Spleen (tissue), 11 donors: ENCODE measurements at regions not wholly inside any gene's neighbourhood (a gene's known extent, or its start where the extent isn't known, plus 50 kb on each side); places are given as distances from the start of the nearest gene placed in this dataset.

Experiments used
- DNase-seq: peaks from one replicate; pipeline ENCODE4 v3.0.0-alpha.2; 2020
- H3K27ac ChIP-seq, 8 donors: fragments of 200-600 bp; sonication (generic) in 7 of 8; 1 replicate in 4 of 8; 2 replicates in 4 of 8; pipeline versions ENCODE4 v1.5.0 to v1.8.0; 2016 to 2021; ENCODE audit warnings: inconsistent platforms in 4 of 8, mild to moderate bottlenecking in 4 of 8, moderate library complexity in 1 of 8
- H3K27me3 ChIP-seq, 7 donors: fragments of 200-600 bp; sonication (generic) in 6 of 7; replicated peaks in 1 of 7; 1 replicate in 4 of 7; 2 replicates in 3 of 7; pipeline versions ENCODE4 v1.5.0 to v1.8.0; 2016 to 2021; ENCODE audit warnings: inconsistent platforms in 3 of 7, mild to moderate bottlenecking in 1 of 7
- H3K36me3 ChIP-seq, 6 donors: fragments of 200-600 bp; sonication (generic) in 5 of 6; 1 replicate in 4 of 6; 2 replicates in 2 of 6; pipeline versions ENCODE4 v1.5.0 to v1.8.0; 2016 to 2021; ENCODE audit warnings: inconsistent platforms in 2 of 6
- H3K4me1 ChIP-seq, 6 donors: fragments of 200-600 bp; sonication (generic) in 5 of 6; 1 replicate in 3 of 6; 2 replicates in 3 of 6; pipeline versions ENCODE4 v1.5.0 to v1.8.0; 2016 to 2021; ENCODE audit warnings: inconsistent platforms in 3 of 6
- H3K4me3 ChIP-seq, 8 donors: fragments of 200-600 bp; sonication (generic) in 7 of 8; 1 replicate in 4 of 8; 2 replicates in 4 of 8; pipeline versions ENCODE4 v1.5.0 to v1.8.0; 2016 to 2021; ENCODE audit warnings: inconsistent platforms in 4 of 8, mild to moderate bottlenecking in 4 of 8, moderate library complexity in 2 of 8
- H3K9me3 ChIP-seq, 8 donors: fragments of 200-600 bp; sonication (generic) in 7 of 8; 1 replicate in 4 of 8; 2 replicates in 4 of 8; pipeline versions ENCODE4 v1.5.0 to v1.8.0; 2016 to 2021; ENCODE audit warnings: inconsistent platforms in 4 of 8
- POLR2A ChIP-seq, 3 donors: fragments of 450-650 bp; IDR thresholded peaks; one replicate each; pipeline ENCODE4 v1.5.1; 2017; ENCODE audit warnings: antibody characterized with exemption in 3 of 3, mild to moderate bottlenecking in 1 of 3
- WGBS, 5 donors: extraction: QIAGEN DNeasy Blood & Tissue Kit in 3 of 5; methylation state at CpG; one replicate each; pipeline versions ENCODE4 v1.1.5 to v1.1.7; 2013 to 2018; 5-methylcytosine and 5-hydroxymethylcytosine counted together
- intact Hi-C: fragments of 100-400 bp; cut with DNase I; formaldehyde crosslinking; loops from one replicate; pipeline ENCODE4 v1.15.0; 2023; ENCODE audit warnings: low total_unique reads
- TF ChIP-seq, protein P1 (sequence below), 11 experiments: fragments of 200-600 bp in 7 of 11; fragments of 450-650 bp in 4 of 11; sonication (generic) in 4 of 11; IDR thresholded peaks in 8 of 11; conservative IDR thresholded peaks in 3 of 11; 1 replicate in 7 of 11; 2 replicates in 4 of 11; pipeline versions ENCODE4 v1.4.0 to v1.8.0; 2016 to 2021; ENCODE audit warnings: antibody characterized with exemption in 11 of 11, inconsistent platforms in 4 of 11, mild to moderate bottlenecking in 1 of 11
- donor health status: healthy with polysubstance abuse.
- donor health status: DM: no; HTN: no; CAD: no; lungs with moderate emphysema.
- donor health status: DM: no; HTN: no; CAD: no.
- donor health status: Bipolar disorder and iron deficiency.
- donor health status: healthy.
- donor health status: DM: no; HTN: no; CAD: no.
- donor health status: DM: yes; HTN: yes; CAD: no.

DNA sequence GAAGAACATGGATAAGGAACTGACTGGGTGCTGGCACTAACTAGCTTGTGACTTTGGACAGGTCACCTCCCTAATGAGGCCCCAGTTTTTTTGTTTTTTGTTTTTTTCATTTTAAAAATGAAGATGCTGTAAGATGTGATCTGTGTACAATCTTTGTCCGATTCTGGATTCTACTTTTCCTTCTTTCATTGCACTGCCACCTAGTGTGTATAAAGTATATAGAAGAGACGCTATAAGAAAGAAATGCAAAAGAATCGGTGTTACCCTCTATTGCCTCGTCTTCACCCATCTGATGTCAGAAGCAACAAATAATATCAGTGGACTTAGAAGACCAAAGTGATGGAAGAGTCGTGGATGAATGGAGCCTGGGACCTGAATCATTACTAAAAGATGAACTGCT is 58.6 kb upstream of the P2RY10 start:
- 16 to 36% (median 30%) methylated on average over 5 of the region's 5 CpGs for WGBS, 5 donors
- H3K9me3 ChIP-seq: no peaks in the 10 kb centered on the region
- no peak for TF ChIP-seq POLR2A (IDR thresholded peaks at IDR 0.05)
- TF ChIP-seq, protein P1, sequence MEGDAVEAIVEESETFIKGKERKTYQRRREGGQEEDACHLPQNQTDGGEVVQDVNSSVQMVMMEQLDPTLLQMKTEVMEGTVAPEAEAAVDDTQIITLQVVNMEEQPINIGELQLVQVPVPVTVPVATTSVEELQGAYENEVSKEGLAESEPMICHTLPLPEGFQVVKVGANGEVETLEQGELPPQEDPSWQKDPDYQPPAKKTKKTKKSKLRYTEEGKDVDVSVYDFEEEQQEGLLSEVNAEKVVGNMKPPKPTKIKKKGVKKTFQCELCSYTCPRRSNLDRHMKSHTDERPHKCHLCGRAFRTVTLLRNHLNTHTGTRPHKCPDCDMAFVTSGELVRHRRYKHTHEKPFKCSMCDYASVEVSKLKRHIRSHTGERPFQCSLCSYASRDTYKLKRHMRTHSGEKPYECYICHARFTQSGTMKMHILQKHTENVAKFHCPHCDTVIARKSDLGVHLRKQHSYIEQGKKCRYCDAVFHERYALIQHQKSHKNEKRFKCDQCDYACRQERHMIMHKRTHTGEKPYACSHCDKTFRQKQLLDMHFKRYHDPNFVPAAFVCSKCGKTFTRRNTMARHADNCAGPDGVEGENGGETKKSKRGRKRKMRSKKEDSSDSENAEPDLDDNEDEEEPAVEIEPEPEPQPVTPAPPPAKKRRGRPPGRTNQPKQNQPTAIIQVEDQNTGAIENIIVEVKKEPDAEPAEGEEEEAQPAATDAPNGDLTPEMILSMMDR (IDR thresholded peaks at IDR 0.05 in 8 of 11, conservative IDR thresholded peaks at IDR 0.05 in 3 of 11): peak in 7 of 11 experiments; percentile 15 to 37 (median 27)
- no peaks in the 10 kb centered on the region for H3K36me3 ChIP-seq
- H3K27ac ChIP-seq: no peak overlapping the region
- no peaks in the 10 kb centered on the region for H3K27me3 ChIP-seq
- intact Hi-C loops: no loop called here
- H3K4me3 ChIP-seq: no peak overlapping the region
- DNase-seq: no peak
- H3K4me1 ChIP-seq: no peaks in the 10 kb centered on the region
